ENCODE measurements at regions not wholly inside any gene's neighbourhood (a gene's known extent, or its start where the extent isn't known, plus 50 kb on each side); places are given as distances from the start of the nearest gene placed in this dataset.

- Histone ChIP-seq H3K9me3 (ENCODE audit: low read length) (no peaks in the 10 kb centered on the region), H3K4me1 (ENCODE audit: insufficient read depth, low read length) (peaks cover 24% of the 10 kb centered on the region), H3K4me2 (ENCODE audit: low read depth, low read length) (no peak overlapping the region), H4K20me1 (ENCODE audit: insufficient read depth, low read length) (no peaks in the 10 kb centered on the region), H3K4me3 (replicated peaks in 1 of 3; ENCODE audit: insufficient read depth in 1 of 3, low read depth in 2 of 3, low read length in 3 of 3) (no peak overlapping the region), H3K36me3 (replicated peaks in 1 of 2; ENCODE audit: control insufficient read depth in 1 of 2, insufficient read depth in 2 of 2, low read length in 2 of 2) (no peaks in the 10 kb centered on the region), H3K79me2 (ENCODE audit: insufficient read depth, low read length) (no peaks in the 10 kb centered on the region), H3K9ac (ENCODE audit: insufficient read depth, low read depth, low read length) (no peak overlapping the region), H3K27ac (ENCODE audit: extremely low read length, insufficient read depth, low read length) (no peak overlapping the region), H2AFZ (ENCODE audit: low read length) (no peak overlapping the region), H3K27me3 (ENCODE audit: control insufficient read depth in 1 of 2, insufficient read depth in 2 of 2, low read length in 2 of 2) (no peaks in the 10 kb centered on the region)
- DNase-seq (ENCODE audit: low spot score) (no peak), FAIRE-seq (no peak), ATAC-seq (no peak)
- ChIA-PET CTCF (ENCODE audit: low intra/inter-chr PET ratio, low total read pairs) (no interaction called here), POLR2A (no interaction called here)
- intact Hi-C loops (cut with micrococcal nuclease; ENCODE audit: unreplicated experiment) (no loop called here), in situ Hi-C loops (cut with HindIII; ENCODE audit: extremely low pct_ligation_motif_present, low pct_unique_long_range_greater_than_20kb) (no loop called here)
- no TSS peak for BruUV-seq (replicated peaks)
- TF ChIP-seq, protein P1, sequence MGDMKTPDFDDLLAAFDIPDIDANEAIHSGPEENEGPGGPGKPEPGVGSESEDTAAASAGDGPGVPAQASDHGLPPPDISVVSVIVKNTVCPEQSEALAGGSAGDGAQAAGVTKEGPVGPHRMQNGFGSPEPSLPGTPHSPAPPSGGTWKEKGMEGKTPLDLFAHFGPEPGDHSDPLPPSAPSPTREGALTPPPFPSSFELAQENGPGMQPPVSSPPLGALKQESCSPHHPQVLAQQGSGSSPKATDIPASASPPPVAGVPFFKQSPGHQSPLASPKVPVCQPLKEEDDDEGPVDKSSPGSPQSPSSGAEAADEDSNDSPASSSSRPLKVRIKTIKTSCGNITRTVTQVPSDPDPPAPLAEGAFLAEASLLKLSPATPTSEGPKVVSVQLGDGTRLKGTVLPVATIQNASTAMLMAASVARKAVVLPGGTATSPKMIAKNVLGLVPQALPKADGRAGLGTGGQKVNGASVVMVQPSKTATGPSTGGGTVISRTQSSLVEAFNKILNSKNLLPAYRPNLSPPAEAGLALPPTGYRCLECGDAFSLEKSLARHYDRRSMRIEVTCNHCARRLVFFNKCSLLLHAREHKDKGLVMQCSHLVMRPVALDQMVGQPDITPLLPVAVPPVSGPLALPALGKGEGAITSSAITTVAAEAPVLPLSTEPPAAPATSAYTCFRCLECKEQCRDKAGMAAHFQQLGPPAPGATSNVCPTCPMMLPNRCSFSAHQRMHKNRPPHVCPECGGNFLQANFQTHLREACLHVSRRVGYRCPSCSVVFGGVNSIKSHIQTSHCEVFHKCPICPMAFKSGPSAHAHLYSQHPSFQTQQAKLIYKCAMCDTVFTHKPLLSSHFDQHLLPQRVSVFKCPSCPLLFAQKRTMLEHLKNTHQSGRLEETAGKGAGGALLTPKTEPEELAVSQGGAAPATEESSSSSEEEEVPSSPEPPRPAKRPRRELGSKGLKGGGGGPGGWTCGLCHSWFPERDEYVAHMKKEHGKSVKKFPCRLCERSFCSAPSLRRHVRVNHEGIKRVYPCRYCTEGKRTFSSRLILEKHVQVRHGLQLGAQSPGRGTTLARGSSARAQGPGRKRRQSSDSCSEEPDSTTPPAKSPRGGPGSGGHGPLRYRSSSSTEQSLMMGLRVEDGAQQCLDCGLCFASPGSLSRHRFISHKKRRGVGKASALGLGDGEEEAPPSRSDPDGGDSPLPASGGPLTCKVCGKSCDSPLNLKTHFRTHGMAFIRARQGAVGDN (CRISPR knock-in tag; IDR thresholded peaks at IDR 0.05), result no peak
- no peak for TF ChIP-seq YY1 (IDR thresholded peaks at IDR 0.05; ENCODE audit: insufficient read depth, insufficient replicate concordance, low read depth, low read length)
- no peak for TF ChIP-seq FOXO4 (CRISPR knock-in tag; conservative IDR thresholded peaks at IDR 0.05)
- no peak for TF ChIP-seq NONO (IDR thresholded peaks at IDR 0.05)
- no peak for TF ChIP-seq NONO (CRISPR knock-in tag; conservative IDR thresholded peaks at IDR 0.05)
- no peak for TF ChIP-seq SAP130 (CRISPR knock-in tag; IDR thresholded peaks at IDR 0.05; ENCODE audit: low read depth)
- TF ChIP-seq ZNF12 (CRISPR knock-in tag; IDR thresholded peaks at IDR 0.05), result no peak
- TF ChIP-seq ZNF841 (CRISPR knock-in tag; IDR thresholded peaks at IDR 0.05; ENCODE audit: borderline replicate concordance), result no peak
- no peak for TF ChIP-seq ZNF451 (CRISPR knock-in tag; IDR thresholded peaks at IDR 0.05)
- no peak for TF ChIP-seq NR1H2 (CRISPR knock-in tag; IDR thresholded peaks at IDR 0.05; ENCODE audit: borderline replicate concordance, low read depth)
- TF ChIP-seq SP140L (CRISPR knock-in tag; IDR thresholded peaks at IDR 0.05; ENCODE audit: borderline replicate concordance), result no peak
- no peak for TF ChIP-seq ZNF614 (CRISPR knock-in tag; IDR thresholded peaks at IDR 0.05; ENCODE audit: borderline replicate concordance)
Observed at GRCh38 chr2:48147719-48148118, 166.8 kb upstream of the FOXN2 start.
